ENCODE measurements at regions not wholly inside any gene's neighbourhood (a gene's known extent, or its start where the extent isn't known, plus 50 kb on each side); places are given as distances from the start of the nearest gene placed in this dataset.

- peaks cover 5 to 8% of the 10 kb centered on the region in 2 experiments for H3K4me1 ChIP-seq (ENCODE audit: control insufficient read depth in 1 of 2, insufficient read depth in 2 of 2, low read length in 2 of 2)
- no peaks in the 10 kb centered on the region for H3K36me3 ChIP-seq (ENCODE audit: control insufficient read depth in 1 of 2, insufficient read depth in 2 of 2, low read length in 2 of 2)
- H3K79me2 ChIP-seq (ENCODE audit: control insufficient read depth, insufficient read depth, low read length, poor library complexity): no peaks in the 10 kb centered on the region
- H3K4me2 ChIP-seq (ENCODE audit: low read length): no peak overlapping the region
- H3K14ac ChIP-seq (ENCODE audit: low read length): no peak overlapping the region
- no peak overlapping the region for H3K18ac ChIP-seq (ENCODE audit: low read length)
- H3K27ac ChIP-seq (ENCODE audit: low read depth, low read length): no peak overlapping the region
- H3K4me3 ChIP-seq (ENCODE audit: low read depth, low read length): no peak overlapping the region
- H3K9me3 ChIP-seq (ENCODE audit: insufficient read depth, low read depth, low read length): no peaks in the 10 kb centered on the region
- WGBS (ENCODE audit: extremely low coverage, insufficient coverage, insufficient read length): no CpG with 5 or more reads among the region's 10 CpGs
- H2AK5ac ChIP-seq (ENCODE audit: low read length): no peak overlapping the region
- H3K79me1 ChIP-seq (ENCODE audit: low read length): no peaks in the 10 kb centered on the region
- H2BK5ac ChIP-seq (ENCODE audit: low read depth, low read length, poor library complexity): no peak overlapping the region
- no peak overlapping the region for H3K9ac ChIP-seq (ENCODE audit: low read length)
- no peak overlapping the region for H4K12ac ChIP-seq (ENCODE audit: low read depth, low read length)
- no peak overlapping the region for H2BK12ac ChIP-seq (ENCODE audit: low read length)
- no peak for DNase-seq
- H3K27me3 ChIP-seq (ENCODE audit: insufficient read depth, low read length): no peaks in the 10 kb centered on the region
- H3K23ac ChIP-seq (ENCODE audit: low read length): no peak overlapping the region
- no peak overlapping the region for H4K91ac ChIP-seq (ENCODE audit: low read depth, low read length)
- no peak overlapping the region for H2BK120ac ChIP-seq (ENCODE audit: insufficient read depth, low read length, poor library complexity)
- H3K4ac ChIP-seq (ENCODE audit: low read depth, low read length): no peak overlapping the region
- no peak overlapping the region for H2AFZ ChIP-seq (ENCODE audit: insufficient read depth, low read length, poor library complexity)
- H4K8ac ChIP-seq (ENCODE audit: low read depth, low read length): no peak overlapping the region
Observed at GRCh38 chr16:79970551-79971236, 370.2 kb upstream of the MAF start.

GRCh38 chr16:79970087-79970486, 369.6 kb upstream of the MAF start:
- H3K18ac ChIP-seq (ENCODE audit: low read length): no peak overlapping the region
- DNase-seq: no peak
- H2BK120ac ChIP-seq (ENCODE audit: insufficient read depth, low read length, poor library complexity): no peak overlapping the region
- H3K4me1 ChIP-seq (ENCODE audit: control insufficient read depth in 1 of 2, insufficient read depth in 2 of 2, low read length in 2 of 2): peaks cover 5 to 8% of the 10 kb centered on the region in 2 experiments
- no peaks in the 10 kb centered on the region for H3K79me1 ChIP-seq (ENCODE audit: low read length)
- no peak overlapping the region for H2BK12ac ChIP-seq (ENCODE audit: low read length)
- no peaks in the 10 kb centered on the region for H3K36me3 ChIP-seq (ENCODE audit: control insufficient read depth in 1 of 2, insufficient read depth in 2 of 2, low read length in 2 of 2)
- H3K14ac ChIP-seq (ENCODE audit: low read length): no peak overlapping the region
- no peak overlapping the region for H3K9ac ChIP-seq (ENCODE audit: low read length)
- no peak overlapping the region for H3K23ac ChIP-seq (ENCODE audit: low read length)
- H3K79me2 ChIP-seq (ENCODE audit: control insufficient read depth, insufficient read depth, low read length, poor library complexity): no peaks in the 10 kb centered on the region
- WGBS (ENCODE audit: extremely low coverage, insufficient coverage, insufficient read length): no CpG with 5 or more reads among the region's 3 CpGs
- no peak overlapping the region for H3K4ac ChIP-seq (ENCODE audit: low read depth, low read length)
- H2BK5ac ChIP-seq (ENCODE audit: low read depth, low read length, poor library complexity): no peak overlapping the region
- no peak overlapping the region for H3K4me3 ChIP-seq (ENCODE audit: low read depth, low read length)
- H4K91ac ChIP-seq (ENCODE audit: low read depth, low read length): no peak overlapping the region
- no peak overlapping the region for H2AK5ac ChIP-seq (ENCODE audit: low read length)
- H3K27ac ChIP-seq (ENCODE audit: low read depth, low read length): no peak overlapping the region
- H4K8ac ChIP-seq (ENCODE audit: low read depth, low read length): no peak overlapping the region
- no peaks in the 10 kb centered on the region for H3K9me3 ChIP-seq (ENCODE audit: insufficient read depth, low read depth, low read length)
- no peaks in the 10 kb centered on the region for H3K27me3 ChIP-seq (ENCODE audit: insufficient read depth, low read length)
- H3K4me2 ChIP-seq (ENCODE audit: low read length): no peak overlapping the region
- H4K12ac ChIP-seq (ENCODE audit: low read depth, low read length): no peak overlapping the region
- H2AFZ ChIP-seq (ENCODE audit: insufficient read depth, low read length, poor library complexity): no peak overlapping the region

GRCh38 chr16:79969458-79969857, 368.9 kb upstream of the MAF start:
- Histone ChIP-seq H3K9me3 (ENCODE audit: insufficient read depth, low read depth, low read length) (no peaks in the 10 kb centered on the region), H2AK5ac (ENCODE audit: low read length) (no peak overlapping the region), H3K4me2 (ENCODE audit: low read length) (no peak overlapping the region), H2BK120ac (ENCODE audit: insufficient read depth, low read length, poor library complexity) (no peak overlapping the region), H3K27ac (ENCODE audit: low read depth, low read length) (no peak overlapping the region), H2BK5ac (ENCODE audit: low read depth, low read length, poor library complexity) (no peak overlapping the region), H2BK12ac (ENCODE audit: low read length) (no peak overlapping the region), H2AFZ (ENCODE audit: insufficient read depth, low read length, poor library complexity) (no peak overlapping the region), H4K8ac (ENCODE audit: low read depth, low read length) (no peak overlapping the region), H3K79me1 (ENCODE audit: low read length) (no peaks in the 10 kb centered on the region), H3K79me2 (ENCODE audit: control insufficient read depth, insufficient read depth, low read length, poor library complexity) (no peaks in the 10 kb centered on the region), H3K4me3 (ENCODE audit: low read depth, low read length) (no peak overlapping the region), H4K91ac (ENCODE audit: low read depth, low read length) (no peak overlapping the region), H3K9ac (ENCODE audit: low read length) (no peak overlapping the region), H3K27me3 (ENCODE audit: insufficient read depth, low read length) (no peaks in the 10 kb centered on the region), H3K4ac (ENCODE audit: low read depth, low read length) (no peak overlapping the region), H3K18ac (ENCODE audit: low read length) (no peak overlapping the region), H3K4me1 (ENCODE audit: control insufficient read depth in 1 of 2, insufficient read depth in 2 of 2, low read length in 2 of 2) (peaks cover 5 to 8% of the 10 kb centered on the region in 2 experiments), H3K36me3 (ENCODE audit: control insufficient read depth in 1 of 2, insufficient read depth in 2 of 2, low read length in 2 of 2) (no peaks in the 10 kb centered on the region), H4K12ac (ENCODE audit: low read depth, low read length) (no peak overlapping the region), H3K14ac (ENCODE audit: low read length) (no peak overlapping the region), H3K23ac (ENCODE audit: low read length) (no peak overlapping the region)
- no peak for DNase-seq
- no CpG with 5 or more reads among the region's 5 CpGs for WGBS (ENCODE audit: extremely low coverage, insufficient coverage, insufficient read length)

GRCh38 chr16:79966226-79966625, 365.7 kb upstream of the MAF start:
- Histone ChIP-seq H2BK12ac (ENCODE audit: low read length) (no peak overlapping the region), H3K14ac (ENCODE audit: low read length) (no peak overlapping the region), H3K4me1 (ENCODE audit: control insufficient read depth in 1 of 2, insufficient read depth in 2 of 2, low read length in 2 of 2) (peaks cover 0 to 2% of the 10 kb centered on the region in 2 experiments), H2AFZ (ENCODE audit: insufficient read depth, low read length, poor library complexity) (no peak overlapping the region), H4K8ac (ENCODE audit: low read depth, low read length) (no peak overlapping the region), H3K4ac (ENCODE audit: low read depth, low read length) (no peak overlapping the region), H3K18ac (ENCODE audit: low read length) (no peak overlapping the region), H3K79me2 (ENCODE audit: control insufficient read depth, insufficient read depth, low read length, poor library complexity) (no peaks in the 10 kb centered on the region), H3K9me3 (ENCODE audit: insufficient read depth, low read depth, low read length) (no peaks in the 10 kb centered on the region), H4K12ac (ENCODE audit: low read depth, low read length) (no peak overlapping the region), H2AK5ac (ENCODE audit: low read length) (no peak overlapping the region), H3K23ac (ENCODE audit: low read length) (no peak overlapping the region), H3K27me3 (ENCODE audit: insufficient read depth, low read length) (no peaks in the 10 kb centered on the region), H3K27ac (ENCODE audit: low read depth, low read length) (no peak overlapping the region), H3K4me3 (ENCODE audit: low read depth, low read length) (no peak overlapping the region), H4K91ac (ENCODE audit: low read depth, low read length) (no peak overlapping the region), H2BK120ac (ENCODE audit: insufficient read depth, low read length, poor library complexity) (no peak overlapping the region), H2BK5ac (ENCODE audit: low read depth, low read length, poor library complexity) (no peak overlapping the region), H3K79me1 (ENCODE audit: low read length) (no peaks in the 10 kb centered on the region), H3K4me2 (ENCODE audit: low read length) (no peak overlapping the region), H3K9ac (ENCODE audit: low read length) (no peak overlapping the region), H3K36me3 (ENCODE audit: control insufficient read depth in 1 of 2, insufficient read depth in 2 of 2, low read length in 2 of 2) (no peaks in the 10 kb centered on the region)
- WGBS (ENCODE audit: extremely low coverage, insufficient coverage, insufficient read length): no CpG with 5 or more reads among the region's 2 CpGs
- DNase-seq: no peak

Measured in trophoblast cell (in vitro differentiated cells and primary cell).